ENCODE measurements at regions not wholly inside any gene's neighbourhood (a gene's known extent, or its start where the extent isn't known, plus 50 kb on each side); places are given as distances from the start of the nearest gene placed in this dataset.

- Histone ChIP-seq H4K20me1 (ENCODE audit: control insufficient read depth, insufficient read depth) (no peaks in the 10 kb centered on the region), H3K27ac (ENCODE audit: control insufficient read depth, insufficient read depth) (no peak overlapping the region), H3K36me3 (ENCODE audit: control insufficient read depth in 2 of 2, insufficient read depth in 2 of 2, low read length in 1 of 2) (no peaks in the 10 kb centered on the region), H3K4me2 (ENCODE audit: control insufficient read depth, insufficient read depth) (no peak overlapping the region), H3K9ac (ENCODE audit: control insufficient read depth, insufficient read depth, low read length) (no peak overlapping the region), H2AFZ (ENCODE audit: control insufficient read depth, low read depth, low read length) (no peak overlapping the region), H3K27me3 (replicated peaks in 1 of 2; ENCODE audit: control insufficient read depth in 2 of 2, insufficient read depth in 2 of 2, low read length in 1 of 2) (no peaks in the 10 kb centered on the region), H3K4me1 (ENCODE audit: control insufficient read depth, insufficient read depth, low read length) (no peaks in the 10 kb centered on the region), H3K9me3 (replicated peaks; ENCODE audit: control insufficient read depth, insufficient read depth, low read length) (no peaks in the 10 kb centered on the region), H3K4me3 (no peak overlapping the region), H3K79me2 (ENCODE audit: control insufficient read depth, insufficient read depth, low read length) (no peaks in the 10 kb centered on the region)
- ChIA-PET SMC1A (ENCODE audit: uncharacterized antibody, unreplicated experiment) (no interaction called here), RAD21 (ENCODE audit: unreplicated experiment) (no interaction called here), CTCF (no interaction called here), POLR2A (no interaction called here)
- no peak for ATAC-seq
- no peak for FAIRE-seq
- TF ChIP-seq REST (IDR thresholded peaks at IDR 0.05; ENCODE audit: low read depth, low read length) (no peak), WRNIP1 (IDR thresholded peaks at IDR 0.05; ENCODE audit: borderline replicate concordance, low read depth, low read length) (no peak), IRF4 (IDR thresholded peaks at IDR 0.05; ENCODE audit: low read depth, low read length) (no peak), STAT1 (conservative IDR thresholded peaks at IDR 0.05) (no peak), JUND (IDR thresholded peaks at IDR 0.05; ENCODE audit: low read depth, low read length) (no peak), IKZF2 (IDR thresholded peaks at IDR 0.05) (no peak), SMC3 (IDR thresholded peaks at IDR 0.05; ENCODE audit: borderline replicate concordance, low read length) (no peak), RUNX3 (IDR thresholded peaks at IDR 0.05; ENCODE audit: low read length) (no peak), ZNF217 (IDR thresholded peaks at IDR 0.05) (no peak), HDAC2 (IDR thresholded peaks at IDR 0.05) (no peak), ASH2L (IDR thresholded peaks at IDR 0.05; ENCODE audit: borderline replicate concordance, low read depth) (no peak), MEF2A (IDR thresholded peaks at IDR 0.05; ENCODE audit: insufficient read depth, low read depth, low read length) (no peak), ZNF384 (IDR thresholded peaks at IDR 0.05; ENCODE audit: borderline replicate concordance, low read depth, low read length) (no peak), NFIC (IDR thresholded peaks at IDR 0.05; ENCODE audit: low read depth, low read length) (no peak), ZBTB40 (IDR thresholded peaks at IDR 0.05; ENCODE audit: borderline replicate concordance) (no peak), HDGF (IDR thresholded peaks at IDR 0.05) (no peak), DPF2 (IDR thresholded peaks at IDR 0.05) (no peak), MTA3 (IDR thresholded peaks at IDR 0.05; ENCODE audit: borderline replicate concordance, low read length) (no peak), SUZ12 (IDR thresholded peaks at IDR 0.05; ENCODE audit: unreplicated experiment) (no peak)
- 27% methylated on average over 2 of the region's 2 CpGs for WGBS (ENCODE audit: insufficient coverage, insufficient replicate concordance, low lambda C conversion rate, missing lambda C conversion rate)
- in situ Hi-C loops (cut with MboI), result no loop called here
- no peak for DNase-seq (ENCODE audit: low read depth, low spot score)
- BruUV-seq (replicated peaks), result no TSS peak
- intact Hi-C loops (cut with micrococcal nuclease; ENCODE audit: unreplicated experiment), result no loop called here
Measured at GRCh38 chr6:103335412-103335811, 1524.3 kb downstream of the HACE1 start.
